IMR-90 (cell line): ENCODE measurements at regions not wholly inside any gene's neighbourhood (a gene's known extent, or its start where the extent isn't known, plus 50 kb on each side); places are given as distances from the start of the nearest gene placed in this dataset.

Source experiments
- ATAC-seq: fragments of 200-7000 bp; cut with Tn5 transposase; 2 replicates; pipeline ENCODE4 v1.9.1; 2020; ENCODE audit warnings: low read depth, mild to moderate bottlenecking, moderate library complexity
- BruUV-seq: library from RNA; stranded (reverse); fragments of 400-500 nt; replicated peaks from 2 replicates; lab custom pipeline; 2021; lab: Mats Ljungman, UMichigan
- CTCF ChIA-PET: fragments of 300-600 bp; formaldehyde crosslinking; extraction: SDS; loops from one replicate; lab custom pipeline; 2021; ENCODE audit warnings: antibody characterized with exemption; lab: Yijun Ruan, JAX
- POLR2A ChIA-PET: fragments of 300-600 bp; sonication (Branson Sonifier 250); formaldehyde crosslinking; loops from one replicate; lab custom pipeline; 2022; ENCODE audit warnings: antibody characterized with exemption; ENCODE audit not compliant: unreplicated experiment; lab: Charles Lee
- DNase-seq: peaks from one replicate; pipeline ENCODE4 v3.0.0; 2013
- H2AFZ ChIP-seq: replicated peaks from 2 replicates; pipeline ENCODE3; 2013; ENCODE audit warnings: low read length, mild to moderate bottlenecking; ENCODE audit not compliant: poor library complexity
- H2AK5ac ChIP-seq: 2 replicates; pipeline ENCODE4 v1.6.1; 2013; ENCODE audit warnings: low read depth, low read length, inconsistent platforms
- H2AK9ac ChIP-seq: replicated peaks from 2 replicates; pipeline ENCODE3; 2013; ENCODE audit warnings: mild to moderate bottlenecking, low read depth, low read length, moderate library complexity; ENCODE audit not compliant: poor library complexity
- H2BK120ac ChIP-seq: 2 replicates; pipeline ENCODE4 v1.6.1; 2013; ENCODE audit warnings: low read depth, low read length, inconsistent platforms
- H2BK15ac ChIP-seq: 3 replicates; pipeline ENCODE4 v1.6.1; 2013; ENCODE audit warnings: low read depth, low read length, inconsistent platforms
- H2BK20ac ChIP-seq: 2 replicates; pipeline ENCODE4 v1.6.1; 2013; ENCODE audit warnings: low read depth, mild to moderate bottlenecking, inconsistent platforms, low read length, moderate library complexity
- H2BK5ac ChIP-seq: 2 replicates; pipeline ENCODE4 v1.6.1; 2013; ENCODE audit warnings: mild to moderate bottlenecking, low read depth, low read length, inconsistent platforms; ENCODE audit not compliant: poor library complexity, severe bottlenecking
- H3K14ac ChIP-seq: replicated peaks from 2 replicates; pipeline ENCODE4 v1.6.1; 2013; ENCODE audit warnings: low read depth, low read length, inconsistent platforms
- H3K18ac ChIP-seq: 2 replicates; pipeline ENCODE4 v1.6.1; 2013; ENCODE audit warnings: low read depth, low read length, control low read depth
- H3K23ac ChIP-seq: 2 replicates; pipeline ENCODE4 v1.6.1; 2013; ENCODE audit warnings: low read depth, low read length, inconsistent platforms
- H3K27ac ChIP-seq: 2 replicates; pipeline ENCODE4 v1.5.1; 2013; ENCODE audit warnings: mild to moderate bottlenecking, control low read depth, low read length; ENCODE audit not compliant: insufficient read depth
- H3K27me3 ChIP-seq: 2 replicates; pipeline ENCODE4 v1.6.1; 2013; ENCODE audit warnings: low read length; ENCODE audit not compliant: control insufficient read depth, insufficient read depth
- H3K36me3 ChIP-seq: 2 replicates; pipeline ENCODE4 v1.6.1; 2013; ENCODE audit warnings: low read length, mixed read lengths; ENCODE audit not compliant: control insufficient read depth, insufficient read depth
- H3K4ac ChIP-seq: 2 replicates; pipeline ENCODE4 v1.6.1; 2013; ENCODE audit warnings: low read depth, low read length, inconsistent platforms
- H3K4me1 ChIP-seq: 2 replicates; pipeline ENCODE4 v1.6.1; 2013; ENCODE audit warnings: low read length, mixed read lengths; ENCODE audit not compliant: control insufficient read depth, insufficient read depth
- H3K4me2 ChIP-seq: 2 replicates; pipeline ENCODE4 v1.6.1; 2013; ENCODE audit warnings: low read depth, mild to moderate bottlenecking, control low read depth, low read length, moderate library complexity
- H3K4me3 ChIP-seq: 2 replicates; pipeline ENCODE4 v1.5.1; 2013; ENCODE audit warnings: low read depth, mild to moderate bottlenecking, control low read depth, low read length, moderate library complexity; ENCODE audit not compliant: insufficient read depth
- H3K56ac ChIP-seq: 2 replicates; pipeline ENCODE4 v1.6.1; 2013; ENCODE audit warnings: low read length, inconsistent platforms; ENCODE audit not compliant: insufficient read depth; ENCODE audit errors: extremely low read depth
- H3K79me1 ChIP-seq, 2 experiments: 2 replicates each; pipeline ENCODE4 v1.6.1; 2013; ENCODE audit warnings: low read length in 2 of 2, inconsistent platforms in 1 of 2, low read depth in 1 of 2
- H3K9ac ChIP-seq: 2 replicates; pipeline ENCODE4 v1.6.1; 2013; ENCODE audit warnings: low read depth, low read length, control low read depth
- H3K9me1 ChIP-seq: 2 replicates; pipeline ENCODE4 v1.6.1; 2013; ENCODE audit warnings: low read length, inconsistent platforms; ENCODE audit not compliant: insufficient read depth
- H3K9me3 ChIP-seq: 2 replicates; pipeline ENCODE4 v1.6.1; 2013; ENCODE audit warnings: low read length; ENCODE audit not compliant: control insufficient read depth, insufficient read depth
- H4K20me1 ChIP-seq: 2 replicates; pipeline ENCODE4 v1.6.1; 2013; ENCODE audit warnings: low read length, inconsistent platforms; ENCODE audit not compliant: insufficient read depth
- H4K5ac ChIP-seq: 2 replicates; pipeline ENCODE4 v1.6.1; 2013; ENCODE audit warnings: mild to moderate bottlenecking, low read depth, low read length, control low read depth
- H4K8ac ChIP-seq, 2 experiments: 2 replicates each; pipeline ENCODE4 v1.6.1; 2013; ENCODE audit warnings: low read depth in 2 of 2, low read length in 2 of 2, control low read depth in 1 of 2, inconsistent platforms in 1 of 2
- H4K91ac ChIP-seq: 2 replicates; pipeline ENCODE4 v1.6.1; 2013; ENCODE audit warnings: low read depth, low read length, inconsistent platforms; ENCODE audit not compliant: insufficient read depth
- CHD1 ChIP-seq: IDR thresholded peaks from 2 replicates; pipeline ENCODE4 v1.6.1; 2012; ENCODE audit warnings: low read depth, low read length, improper control_type of control experiment
- MAFK ChIP-seq: IDR thresholded peaks from 2 replicates; pipeline ENCODE4 v1.6.1; 2012; ENCODE audit warnings: low read depth, low read length, improper control_type of control experiment
- MXI1 ChIP-seq: IDR thresholded peaks from 2 replicates; pipeline ENCODE4 v1.6.1; 2012; ENCODE audit warnings: low read depth, mild to moderate bottlenecking, low read length, moderate library complexity, borderline replicate concordance
- NFE2L2 ChIP-seq: fragments of 150-350 bp; IDR thresholded peaks from 2 replicates; pipeline ENCODE4 v1.6.1; 2016; ENCODE audit warnings: low read depth, mild to moderate bottlenecking, low read length
- POLR2A ChIP-seq: IDR thresholded peaks from 2 replicates; pipeline ENCODE4 v1.6.1; 2012; ENCODE audit warnings: mild to moderate bottlenecking, low read depth, low read length
- RAD21 ChIP-seq: IDR thresholded peaks from 2 replicates; pipeline ENCODE4 v1.6.1; 2012; ENCODE audit warnings: low read length, improper control_type of control experiment
- RCOR1 ChIP-seq: IDR thresholded peaks from 2 replicates; pipeline ENCODE4 v1.6.1; 2012; ENCODE audit warnings: mild to moderate bottlenecking, low read length, improper control_type of control experiment; ENCODE audit not compliant: insufficient replicate concordance
- WGBS, 2 experiments: methylation state at CpG; one replicate each; pipeline versions ENCODE4 v1.1.5 to v1.1.7; 2013; ENCODE audit warnings: missing lambda C conversion rate in 2 of 2; ENCODE audit not compliant: insufficient read length in 1 of 2; ENCODE audit errors: extremely low coverage in 2 of 2; 5-methylcytosine and 5-hydroxymethylcytosine counted together
- dilution Hi-C: fragments of 300-500 bp; cut with HindIII; formaldehyde crosslinking; loops from one replicate; pipeline ENCODE4 v1.14.3; 2018; ENCODE audit warnings: low sequenced_read_pairs; ENCODE audit not compliant: unreplicated experiment
- in situ Hi-C: fragments of 300-500 bp; cut with MboI; formaldehyde crosslinking; loops from 3 replicates; pipeline ENCODE4 v1.14.3; 2019; ENCODE audit warnings: low sequenced_read_pairs, inconsistent platforms, mixed read lengths
- intact Hi-C: fragments of 100-400 bp; cut with micrococcal nuclease; formaldehyde crosslinking; loops from 2 replicates; pipeline ENCODE4 v1.10.0; 2022
- TF ChIP-seq, protein P1 (sequence below): fragments of 150-350 bp; IDR thresholded peaks from 2 replicates; pipeline ENCODE4 v1.6.1; 2017; ENCODE audit warnings: mild to moderate bottlenecking, antibody characterized with exemption, low read length, low read depth

DNA sequence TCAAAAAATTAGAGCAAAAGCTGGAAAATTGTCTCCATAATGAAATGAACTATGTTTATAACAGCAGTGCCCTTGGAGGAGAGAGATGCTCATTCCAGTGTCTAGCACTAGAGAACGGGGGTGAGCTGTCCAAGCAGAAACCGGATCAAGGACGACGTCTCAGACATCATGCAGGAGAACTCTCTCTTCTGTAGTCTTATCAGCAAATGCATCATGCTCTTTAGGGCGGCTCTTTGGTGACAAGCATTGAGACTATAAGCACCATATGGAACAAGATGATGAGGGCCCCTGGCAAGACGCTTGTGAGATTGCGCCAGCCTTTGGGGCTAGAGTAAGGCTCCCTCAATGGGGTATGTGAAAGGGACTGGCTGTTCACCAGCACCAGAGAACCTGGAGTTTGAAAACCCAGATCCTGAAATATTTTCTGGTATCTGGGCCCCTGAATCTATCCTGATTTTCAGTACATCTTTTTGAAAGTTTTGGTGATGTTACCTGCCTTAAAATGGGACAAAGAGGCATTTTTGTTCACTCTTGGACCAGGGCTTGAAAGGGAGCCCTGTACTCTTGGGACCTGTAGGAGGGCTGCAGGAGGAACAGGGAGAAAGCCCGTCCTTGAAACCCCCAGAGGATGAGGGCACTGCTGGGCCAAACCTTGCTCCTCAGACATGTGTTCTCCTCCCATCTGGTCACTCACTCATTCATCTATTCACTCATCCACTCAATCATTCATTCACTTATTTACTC lies 127.6 kb downstream of the TTLL2 start:
- no peak overlapping the region for H4K8ac ChIP-seq
- ChIA-PET CTCF (no interaction called here), POLR2A (no interaction called here)
- H3K9ac ChIP-seq = no peak overlapping the region
- peaks cover 34% of the 10 kb centered on the region for H3K9me3 ChIP-seq
- no peaks in the 10 kb centered on the region for H3K79me1 ChIP-seq
- DNase-seq (no peak), ATAC-seq (no peak)
- no peaks in the 10 kb centered on the region for H3K27me3 ChIP-seq
- no peak overlapping the region for H2BK120ac ChIP-seq
- intact Hi-C loops = no loop called here
- no peak overlapping the region for H3K4me2 ChIP-seq
- H3K4me3 ChIP-seq = no peak overlapping the region
- H3K14ac ChIP-seq = no peak overlapping the region
- H4K91ac ChIP-seq = no peak overlapping the region
- no peak overlapping the region for H3K56ac ChIP-seq
- H3K23ac ChIP-seq = no peak overlapping the region
- no peak overlapping the region for H2BK5ac ChIP-seq
- no peaks in the 10 kb centered on the region for H3K36me3 ChIP-seq
- no TSS peak for BruUV-seq
- no peak overlapping the region for H4K5ac ChIP-seq
- TF ChIP-seq RCOR1 = no peak
- no peak for TF ChIP-seq POLR2A
- TF ChIP-seq MXI1 = no peak
- TF ChIP-seq MAFK = no peak
- TF ChIP-seq, protein P1, sequence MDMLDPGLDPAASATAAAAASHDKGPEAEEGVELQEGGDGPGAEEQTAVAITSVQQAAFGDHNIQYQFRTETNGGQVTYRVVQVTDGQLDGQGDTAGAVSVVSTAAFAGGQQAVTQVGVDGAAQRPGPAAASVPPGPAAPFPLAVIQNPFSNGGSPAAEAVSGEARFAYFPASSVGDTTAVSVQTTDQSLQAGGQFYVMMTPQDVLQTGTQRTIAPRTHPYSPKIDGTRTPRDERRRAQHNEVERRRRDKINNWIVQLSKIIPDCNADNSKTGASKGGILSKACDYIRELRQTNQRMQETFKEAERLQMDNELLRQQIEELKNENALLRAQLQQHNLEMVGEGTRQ = no peak
- no peak for TF ChIP-seq RAD21
- TF ChIP-seq NFE2L2 = no peak
- TF ChIP-seq CHD1 = no peak
- H3K4ac ChIP-seq = no peak overlapping the region
- H2BK15ac ChIP-seq = no peak overlapping the region
- no peak overlapping the region for H2BK20ac ChIP-seq
- H3K9me1 ChIP-seq = no peaks in the 10 kb centered on the region
- in situ Hi-C loops = no loop called here
- no peaks in the 10 kb centered on the region for H3K4me1 ChIP-seq
- no peak overlapping the region for H2AFZ ChIP-seq
- dilution Hi-C loops = no loop called here
- no peak overlapping the region for H2AK9ac ChIP-seq
- WGBS, 2 experiments = no CpG with 5 or more reads among the region's 8 CpGs
- H3K18ac ChIP-seq = no peak overlapping the region
- no peak overlapping the region for H2AK5ac ChIP-seq
- H3K27ac ChIP-seq = no peak overlapping the region
- H4K20me1 ChIP-seq = no peaks in the 10 kb centered on the region
